ENCODE measurements at regions not wholly inside any gene's neighbourhood (a gene's known extent, or its start where the extent isn't known, plus 50 kb on each side); places are given as distances from the start of the nearest gene placed in this dataset.

DNA sequence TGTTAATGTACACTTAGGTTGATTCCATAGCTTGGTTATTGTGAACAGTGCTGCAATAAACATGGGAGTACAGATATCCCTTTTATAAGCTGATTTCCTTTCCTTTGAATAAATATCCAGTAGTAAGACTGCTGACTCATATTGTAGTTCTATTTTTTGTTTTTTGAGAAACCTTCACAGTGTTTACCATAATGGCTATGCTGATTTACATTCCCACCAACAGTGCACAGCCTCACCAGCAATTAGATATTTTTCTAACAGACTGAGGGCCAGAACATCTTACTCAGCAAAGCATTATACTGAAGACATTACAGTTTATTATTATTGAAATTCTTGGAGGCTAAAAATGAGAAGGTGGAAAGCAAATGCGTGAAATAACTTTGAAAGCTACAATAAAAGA, 187.3 kb upstream of the HEY2 start:
- ChIA-PET POLR2A (no interaction called here), CTCF (no interaction called here)
- TF ChIP-seq, protein P1, sequence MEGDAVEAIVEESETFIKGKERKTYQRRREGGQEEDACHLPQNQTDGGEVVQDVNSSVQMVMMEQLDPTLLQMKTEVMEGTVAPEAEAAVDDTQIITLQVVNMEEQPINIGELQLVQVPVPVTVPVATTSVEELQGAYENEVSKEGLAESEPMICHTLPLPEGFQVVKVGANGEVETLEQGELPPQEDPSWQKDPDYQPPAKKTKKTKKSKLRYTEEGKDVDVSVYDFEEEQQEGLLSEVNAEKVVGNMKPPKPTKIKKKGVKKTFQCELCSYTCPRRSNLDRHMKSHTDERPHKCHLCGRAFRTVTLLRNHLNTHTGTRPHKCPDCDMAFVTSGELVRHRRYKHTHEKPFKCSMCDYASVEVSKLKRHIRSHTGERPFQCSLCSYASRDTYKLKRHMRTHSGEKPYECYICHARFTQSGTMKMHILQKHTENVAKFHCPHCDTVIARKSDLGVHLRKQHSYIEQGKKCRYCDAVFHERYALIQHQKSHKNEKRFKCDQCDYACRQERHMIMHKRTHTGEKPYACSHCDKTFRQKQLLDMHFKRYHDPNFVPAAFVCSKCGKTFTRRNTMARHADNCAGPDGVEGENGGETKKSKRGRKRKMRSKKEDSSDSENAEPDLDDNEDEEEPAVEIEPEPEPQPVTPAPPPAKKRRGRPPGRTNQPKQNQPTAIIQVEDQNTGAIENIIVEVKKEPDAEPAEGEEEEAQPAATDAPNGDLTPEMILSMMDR (IDR thresholded peaks at IDR 0.05; ENCODE audit: control extremely low read depth, extremely low read depth, low read depth, missing control alignments): no peak

DNA sequence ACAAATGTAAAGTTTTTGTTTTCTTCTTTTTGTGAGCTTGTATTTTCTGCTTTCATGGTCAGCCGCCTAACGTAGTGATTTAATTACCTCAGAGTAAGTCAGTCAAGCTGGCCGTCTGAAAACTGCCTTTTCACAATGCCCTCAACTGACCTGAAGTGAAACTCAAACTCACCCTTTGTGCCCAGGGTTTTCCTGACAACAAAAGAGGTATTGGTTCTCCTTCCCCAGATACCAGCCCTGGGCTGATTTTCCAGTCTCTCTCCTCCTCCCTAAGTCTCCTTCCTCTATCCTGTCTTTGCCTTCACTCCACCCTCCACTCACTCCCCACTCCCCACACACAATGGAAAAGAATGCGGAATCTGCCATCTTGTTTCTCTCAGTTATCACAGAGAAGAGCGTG, 184.5 kb upstream of the HEY2 start:
- TF ChIP-seq, protein P1 (IDR thresholded peaks at IDR 0.05; ENCODE audit: control extremely low read depth, extremely low read depth, low read depth, missing control alignments): no peak
- ChIA-PET CTCF (no interaction called here), POLR2A (no interaction called here)
- no peak for DNase-seq (ENCODE audit: extremely low spot score)

More for the DNA sequence above, 187.3 kb upstream of the HEY2 start:
- no peak for DNase-seq (ENCODE audit: extremely low spot score)

DNA sequence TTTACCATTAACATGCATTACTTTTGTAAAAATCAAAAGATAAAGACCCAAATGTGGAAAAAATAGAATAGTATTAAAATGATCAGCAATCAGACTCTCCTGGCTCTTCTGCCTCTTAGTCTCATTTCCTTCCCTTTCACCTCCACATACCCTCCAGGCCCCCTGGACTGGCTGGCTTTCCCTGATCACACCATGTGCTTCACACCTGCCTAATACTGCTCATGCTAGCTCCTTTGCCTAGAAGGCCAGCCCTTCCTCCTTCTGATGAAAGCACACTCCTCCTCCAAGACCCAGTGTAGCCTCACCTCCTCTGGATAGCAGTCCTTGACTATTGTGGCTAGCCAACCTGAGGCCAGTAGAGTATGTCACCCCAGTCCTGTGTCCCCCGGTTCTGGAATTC, 182.0 kb upstream of the HEY2 start:
- TF ChIP-seq, protein P1 (IDR thresholded peaks at IDR 0.05; ENCODE audit: control extremely low read depth, extremely low read depth, low read depth, missing control alignments): no peak
- POLR2A ChIA-PET: no interaction called here
- CTCF ChIA-PET: no interaction called here
- no peak for DNase-seq (ENCODE audit: extremely low spot score)

DNA sequence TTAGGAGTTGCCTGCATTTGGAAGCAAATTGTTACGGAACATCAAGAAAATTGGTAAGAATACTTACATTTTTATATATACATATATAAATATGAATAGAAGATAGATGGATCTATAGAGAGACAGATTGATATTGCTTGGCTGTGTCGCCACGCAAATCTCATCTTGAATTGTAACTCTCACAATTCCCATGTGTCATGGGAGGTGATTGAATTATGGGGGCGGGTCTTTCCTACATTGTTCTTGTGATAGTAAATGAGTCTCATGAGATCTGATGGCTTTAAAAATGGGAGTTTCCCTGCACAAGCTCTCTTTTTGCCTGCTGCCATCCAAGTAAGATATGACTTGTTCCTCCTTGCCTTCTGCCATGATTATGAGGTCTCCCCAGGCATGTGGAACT, 180.8 kb upstream of the HEY2 start:
- ChIA-PET POLR2A (no interaction called here), CTCF (no interaction called here)

DNA sequence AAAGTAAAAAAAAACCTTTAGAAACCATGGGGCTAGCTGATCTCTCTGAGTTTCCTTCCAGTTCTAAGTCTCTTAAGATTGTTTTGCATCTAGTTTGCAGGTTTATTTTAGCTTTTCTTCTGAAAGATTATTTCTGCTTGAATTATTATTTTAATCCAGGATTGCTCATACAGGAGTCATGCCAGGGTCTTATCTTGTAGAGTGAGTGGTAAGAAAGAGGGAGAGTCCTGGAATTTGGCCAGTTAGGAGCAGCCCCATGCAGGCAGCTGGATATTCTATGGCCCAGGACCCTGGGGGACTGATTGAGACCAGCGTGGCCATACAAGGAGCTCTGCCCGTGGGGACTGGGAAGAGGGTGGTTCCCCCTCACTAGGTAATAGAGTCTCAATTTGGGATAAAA, 178.9 kb upstream of the HEY2 start:
- TF ChIP-seq, protein P1 (IDR thresholded peaks at IDR 0.05; ENCODE audit: control extremely low read depth, extremely low read depth, low read depth, missing control alignments): no peak
- ChIA-PET CTCF (interaction anchor here (1.2 to 1.6 kb wide), 3 partner anchors 13 to 69 kb away, joined by 4 read pairs; no protein-coding TSS in a partner anchor), POLR2A (no interaction called here)
- DNase-seq (ENCODE audit: extremely low spot score): no peak

More for the DNA sequence above, 180.8 kb upstream of the HEY2 start:
- no peak for DNase-seq (ENCODE audit: extremely low spot score)
- TF ChIP-seq, protein P1 (IDR thresholded peaks at IDR 0.05; ENCODE audit: control extremely low read depth, extremely low read depth, low read depth, missing control alignments): no peak

DNA sequence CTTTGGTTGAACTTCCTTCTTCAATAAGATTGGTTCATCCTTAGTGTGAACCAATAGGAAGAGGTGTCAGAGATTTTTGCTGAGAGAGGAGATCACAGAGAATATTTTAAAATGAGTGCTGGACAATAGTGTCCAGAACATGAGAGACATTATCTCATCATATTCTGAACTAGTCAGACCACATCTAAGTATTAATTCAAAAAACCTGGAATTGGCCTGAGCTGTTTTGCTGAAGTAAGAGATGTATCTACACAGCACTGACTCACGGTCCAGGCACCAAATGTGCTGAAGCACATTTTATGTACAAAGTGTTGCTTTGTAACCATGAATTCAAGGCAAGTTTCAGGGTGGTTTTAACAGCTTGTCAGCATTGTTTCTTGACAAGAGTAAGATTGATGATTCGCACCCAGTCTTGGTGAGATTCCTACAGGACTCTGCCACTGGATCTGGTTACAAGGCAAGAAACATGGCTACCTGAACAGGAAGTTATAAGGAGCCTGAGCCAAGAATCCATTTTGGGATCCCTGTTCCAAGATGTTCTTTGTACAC, 178.2 kb upstream of the HEY2 start:
- TF ChIP-seq, protein P1 (IDR thresholded peaks at IDR 0.05; ENCODE audit: control extremely low read depth, extremely low read depth, low read depth, missing control alignments): no peak
- ChIA-PET CTCF (interaction anchor here (0.8 to 1.3 kb wide), 3 partner anchors 12 to 60 kb away, joined by 3 to 4 read pairs (median 4); no protein-coding TSS in a partner anchor), POLR2A (no interaction called here)
- DNase-seq (ENCODE audit: extremely low spot score): no peak
